NCI-H345 treated with DMSO at 0.1 percent for 48 hours (cell line): ENCODE measurements at regions not wholly inside any gene's neighbourhood (a gene's known extent, or its start where the extent isn't known, plus 50 kb on each side); places are given as distances from the start of the nearest gene placed in this dataset.

Experiments used
- DNase-seq: peaks from one replicate; lab custom pipeline; 2025; ENCODE audit not compliant: unreplicated experiment; lab: John Stamatoyannopoulos, UW

DNA sequence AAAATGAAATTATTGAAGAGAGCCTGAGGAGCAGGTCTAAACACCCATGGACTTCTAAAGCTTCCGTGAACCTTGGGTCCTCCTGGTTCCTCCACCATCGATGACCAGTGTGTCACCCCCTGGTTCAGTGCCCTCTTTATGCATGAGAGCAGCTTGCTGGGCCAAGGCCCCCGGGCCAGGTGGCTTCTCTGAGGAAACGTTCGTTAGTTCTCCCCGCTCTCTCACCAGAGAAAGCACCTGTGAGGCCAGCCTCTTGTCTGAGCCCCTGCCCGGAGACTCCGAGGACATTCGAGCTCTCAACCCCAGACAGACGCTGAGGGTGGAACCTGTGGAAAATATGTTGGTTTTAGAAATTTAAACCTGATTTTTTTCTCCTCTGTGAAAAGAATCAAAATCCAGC, 92.4 kb downstream of the GLI2 start:
- DNase-seq: no peak

DNA sequence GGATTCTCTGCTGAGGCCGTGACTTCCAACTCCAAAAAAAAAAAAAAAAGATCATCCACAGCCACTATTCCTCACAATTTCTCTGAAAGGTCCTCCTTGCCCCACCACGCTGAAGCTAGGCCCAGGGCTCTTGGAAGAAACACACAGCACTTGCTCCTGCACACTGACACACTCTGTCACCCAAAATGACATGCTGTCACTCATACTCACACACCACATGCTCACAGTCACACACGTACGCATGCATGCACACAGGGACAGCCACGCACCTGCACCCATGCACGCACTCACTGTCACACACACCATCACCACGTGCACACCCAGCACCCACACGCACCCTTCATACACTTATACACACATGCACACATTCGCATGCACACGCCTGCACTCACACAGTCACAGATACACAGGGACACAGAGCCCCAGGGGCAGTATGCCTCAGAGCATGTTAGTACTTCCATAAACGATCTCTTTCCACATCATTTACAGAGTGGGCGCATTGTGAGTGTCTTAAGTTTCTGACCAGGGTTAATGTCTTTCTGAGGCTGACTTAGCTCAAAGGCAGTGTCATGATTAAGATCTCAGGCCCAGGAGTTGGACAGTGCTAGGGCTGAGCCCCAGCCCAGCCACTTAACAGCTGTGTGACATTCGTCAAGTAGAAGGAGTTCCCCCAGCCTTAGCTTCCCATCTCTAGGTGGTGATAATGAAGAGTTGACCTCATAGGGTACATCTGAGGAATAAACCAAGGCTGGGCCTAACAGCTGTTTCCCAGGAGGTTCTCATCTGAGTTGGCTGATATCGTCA, 93.4 kb downstream of the GLI2 start:
- no peak for DNase-seq

GRCh38 chr2:120829633-120830025, 94.0 kb downstream of the GLI2 start:
- DNase-seq: no peak

- no peak for DNase-seq
Measured at GRCh38 chr2:120830096-120830830, 94.6 kb downstream of the GLI2 start.

DNA sequence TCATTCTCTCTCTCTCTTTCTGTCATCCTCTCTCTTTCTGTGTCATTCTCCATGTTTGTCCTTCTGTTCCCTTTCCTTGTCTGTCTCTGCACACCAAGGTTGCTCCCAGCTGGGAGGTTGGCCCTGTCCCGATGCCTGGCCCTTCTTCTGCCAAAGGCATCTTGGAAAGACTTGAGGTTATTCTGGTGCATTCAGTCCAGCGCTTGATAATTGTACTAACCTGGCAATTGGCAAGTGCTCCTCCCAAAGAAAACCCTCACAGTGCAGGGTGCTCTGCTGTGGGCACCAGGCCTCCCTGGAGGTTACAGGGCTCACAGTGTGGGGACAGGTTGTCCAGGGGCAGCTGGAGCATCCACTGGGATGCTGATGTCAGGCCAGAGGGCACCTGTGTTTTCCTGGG, 95.4 kb downstream of the GLI2 start:
- DNase-seq: no peak

DNA sequence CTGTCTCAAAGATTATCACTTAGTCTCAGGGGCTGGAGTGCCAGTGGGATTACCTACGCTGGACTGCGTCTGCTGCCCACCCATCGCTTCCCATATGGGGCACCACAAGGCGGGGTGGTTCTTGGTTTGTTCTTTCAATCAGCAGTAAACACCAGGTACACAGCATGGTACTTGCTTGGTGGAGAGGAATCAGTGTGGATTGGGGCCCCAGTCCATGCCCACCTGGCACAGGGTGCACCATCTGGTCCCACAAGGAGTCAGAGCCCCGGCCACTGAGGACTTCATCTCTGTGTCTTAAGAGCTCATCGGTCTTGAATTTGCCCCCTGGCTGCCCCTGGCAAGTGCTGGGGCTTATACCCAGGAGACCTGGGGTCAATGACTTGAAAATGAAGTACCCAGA, 96.2 kb downstream of the GLI2 start:
- DNase-seq: no peak

DNA sequence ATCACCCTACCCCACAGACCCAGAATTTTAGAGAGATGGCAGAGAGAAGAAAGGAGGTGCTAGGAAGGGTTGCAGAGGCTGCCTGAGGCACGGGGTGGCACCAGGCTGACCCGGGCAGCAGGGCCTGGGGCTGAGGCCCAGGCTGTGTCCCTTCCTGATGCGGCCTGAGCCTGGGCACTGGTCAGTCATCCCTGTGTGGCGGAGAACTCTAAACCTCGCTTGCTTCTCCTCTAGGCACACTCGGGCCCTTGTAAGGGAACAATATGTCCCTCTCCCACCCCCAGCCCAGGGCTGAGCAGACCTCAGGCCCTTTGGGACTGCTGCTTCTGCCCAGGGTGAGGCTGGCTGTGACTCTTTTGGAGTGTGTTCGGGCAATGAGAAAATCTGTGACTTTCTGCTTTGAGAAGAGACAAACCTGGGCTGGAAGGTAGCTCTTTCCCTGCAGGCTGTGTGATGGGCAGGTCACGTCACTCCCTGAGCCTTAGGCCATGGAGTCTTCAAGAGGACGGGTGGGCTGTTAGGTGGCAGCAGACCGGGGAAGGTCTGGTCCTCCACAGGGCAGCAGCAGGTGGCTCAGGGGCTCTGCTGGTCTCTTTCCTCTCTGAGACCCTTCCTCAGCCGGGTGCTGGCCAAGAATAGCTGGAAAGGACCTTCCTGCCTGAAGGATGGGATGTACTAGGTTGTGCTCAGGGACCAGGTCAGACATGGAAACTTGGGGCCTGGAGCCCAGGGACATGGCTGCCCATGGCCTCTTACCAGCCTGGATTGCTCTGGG, 96.8 kb downstream of the GLI2 start:
- DNase-seq: no peak

DNA sequence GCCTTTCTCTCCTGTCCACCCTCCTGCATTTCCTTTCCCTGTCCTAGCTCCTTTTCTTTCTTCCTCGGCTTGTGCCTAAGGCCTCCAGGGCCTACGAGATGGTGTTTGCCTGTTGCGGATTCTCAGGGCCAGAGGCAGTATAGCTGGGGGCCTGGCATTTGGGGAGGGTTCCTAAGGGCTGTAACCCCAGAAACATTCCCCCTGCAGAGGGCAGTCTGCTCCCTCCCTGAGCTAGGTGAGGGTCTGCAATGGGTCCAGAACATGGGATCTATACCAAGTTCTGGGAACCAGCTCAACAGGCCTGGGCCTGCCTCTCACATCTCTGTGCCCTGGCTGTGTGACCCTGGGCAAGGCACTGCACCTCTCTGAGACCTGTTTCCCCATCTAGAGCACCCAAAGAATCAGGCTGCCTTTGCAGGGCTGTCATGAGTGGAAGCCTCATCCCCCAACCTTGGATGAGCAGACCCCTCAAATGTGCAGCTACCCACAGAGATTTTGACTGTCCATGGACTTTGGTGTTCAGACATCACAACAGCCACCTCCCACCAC, 97.5 kb downstream of the GLI2 start:
- no peak for DNase-seq

DNA sequence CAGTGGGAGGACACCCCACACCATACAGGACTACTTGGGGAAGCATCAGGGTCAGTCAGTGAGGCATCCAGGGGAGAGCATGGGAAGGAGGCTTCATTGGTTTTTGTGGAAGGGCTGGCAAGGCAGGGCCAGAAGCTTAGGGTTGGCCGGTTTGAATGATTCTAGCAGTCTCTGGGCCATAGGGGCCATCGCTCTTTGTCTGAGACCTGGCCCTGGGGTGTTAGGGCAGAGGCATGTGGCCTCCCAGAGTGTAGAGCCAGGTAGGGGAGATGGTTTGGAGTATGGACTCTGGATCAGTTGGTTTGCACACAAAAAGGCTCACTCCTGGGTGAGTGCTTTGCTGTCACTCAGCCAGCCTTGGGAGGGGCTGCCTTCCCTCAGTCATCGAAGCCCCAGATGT, 98.5 kb downstream of the GLI2 start:
- DNase-seq: no peak

- no peak for DNase-seq
Measured at GRCh38 chr2:120836281-120836680, 100.6 kb downstream of the GLI2 start.

GRCh38 chr2:120840795-120841487, 105.3 kb downstream of the GLI2 start:
- no peak for DNase-seq

GRCh38 chr2:120842456-120843439, 107.1 kb downstream of the GLI2 start:
- DNase-seq: no peak

- DNase-seq: no peak
Measured at GRCh38 chr2:120844070-120844738, 108.5 kb downstream of the GLI2 start.

GRCh38 chr2:120845277-120845676, 109.6 kb downstream of the GLI2 start:
- DNase-seq: no peak

- DNase-seq: no peak
Measured at GRCh38 chr2:120846406-120847095, 110.9 kb downstream of the GLI2 start.

GRCh38 chr2:120847700-120848321, 112.1 kb downstream of the GLI2 start:
- peak; percentile 95 for DNase-seq

DNA sequence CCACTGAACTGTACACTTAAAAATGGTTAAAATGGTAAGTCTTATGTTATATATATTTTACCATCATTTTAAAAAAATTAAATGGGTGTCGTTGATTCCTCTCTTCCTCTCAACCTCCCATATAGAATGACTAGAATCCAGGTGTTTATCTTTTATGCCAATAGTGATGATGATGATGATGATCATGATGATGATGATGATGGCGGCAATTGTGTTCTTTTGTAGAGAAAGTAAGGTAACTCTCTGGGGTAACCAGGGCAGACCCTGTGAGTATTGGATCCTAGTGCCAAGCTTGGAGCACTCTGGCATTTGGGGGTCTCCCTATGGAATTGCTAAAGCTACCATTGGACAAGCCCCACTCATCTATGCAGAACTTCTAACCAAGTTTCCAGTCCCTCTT, 113.6 kb downstream of the GLI2 start:
- no peak for DNase-seq

DNA sequence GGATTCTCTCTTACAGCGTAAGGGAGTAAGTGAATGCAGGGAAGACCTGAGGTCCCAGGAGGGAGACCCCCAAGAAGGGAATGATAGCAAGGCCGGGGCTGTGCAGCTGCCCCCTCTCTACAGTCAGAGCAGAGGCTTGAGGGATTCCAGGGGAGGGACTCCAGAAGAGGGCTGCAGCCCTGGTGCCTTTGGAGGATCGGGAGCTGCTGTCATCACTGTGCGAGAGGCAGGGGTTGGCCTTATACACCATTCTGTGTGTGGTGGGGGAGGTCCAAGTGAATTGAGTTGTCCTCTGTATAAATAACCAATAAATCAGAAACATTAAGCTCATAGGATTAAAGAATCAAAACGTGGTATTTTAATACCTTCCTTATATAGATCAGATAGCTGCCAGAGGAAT, 114.9 kb downstream of the GLI2 start:
- no peak for DNase-seq
